GM13977 (cell line): ENCODE measurements at regions not wholly inside any gene's neighbourhood (a gene's known extent, or its start where the extent isn't known, plus 50 kb on each side); places are given as distances from the start of the nearest gene placed in this dataset.

ENCODE experiments used
- DNase-seq: peaks from one replicate; pipeline ENCODE4 v3.0.0; 2012; ENCODE audit warnings: low spot score
- in situ Hi-C: fragments of 300-500 bp; cut with MboI; formaldehyde crosslinking; loops from one replicate; pipeline ENCODE4 v1.12.0; 2022; ENCODE audit warnings: low sequenced_read_pairs, low pct_unique_long_range_greater_than_20kb, mixed read lengths, inconsistent platforms; ENCODE audit not compliant: unreplicated experiment
- TF ChIP-seq, protein P1 (sequence below): IDR thresholded peaks from 2 replicates; pipeline ENCODE4 v1.5.1; 2012; ENCODE audit warnings: mild to moderate bottlenecking, control low read depth; ENCODE audit not compliant: insufficient read depth; ENCODE audit errors: extremely low read depth, missing control alignments

DNA sequence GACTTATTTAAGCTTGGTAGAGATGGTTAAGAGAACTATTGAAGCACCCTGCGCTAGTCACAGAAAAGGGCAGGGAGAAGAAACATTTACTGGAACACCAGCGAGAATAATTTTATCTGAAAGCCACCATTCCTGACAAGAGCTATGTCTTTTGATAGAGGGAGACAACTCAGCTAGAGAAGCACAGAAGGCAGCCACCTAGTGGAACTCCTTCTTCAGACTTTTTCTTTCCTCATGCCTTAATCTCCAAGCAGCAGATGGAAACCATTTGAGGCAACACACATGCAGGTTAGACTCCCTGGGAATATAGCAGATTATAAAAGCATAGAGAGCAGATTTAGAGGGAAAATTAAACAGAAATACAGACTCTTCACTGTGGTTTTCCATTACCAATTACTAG is 813.4 kb downstream of the SLITRK6 start:
- DNase-seq, result no peak
- in situ Hi-C loops, result no loop called here
- TF ChIP-seq, protein P1, sequence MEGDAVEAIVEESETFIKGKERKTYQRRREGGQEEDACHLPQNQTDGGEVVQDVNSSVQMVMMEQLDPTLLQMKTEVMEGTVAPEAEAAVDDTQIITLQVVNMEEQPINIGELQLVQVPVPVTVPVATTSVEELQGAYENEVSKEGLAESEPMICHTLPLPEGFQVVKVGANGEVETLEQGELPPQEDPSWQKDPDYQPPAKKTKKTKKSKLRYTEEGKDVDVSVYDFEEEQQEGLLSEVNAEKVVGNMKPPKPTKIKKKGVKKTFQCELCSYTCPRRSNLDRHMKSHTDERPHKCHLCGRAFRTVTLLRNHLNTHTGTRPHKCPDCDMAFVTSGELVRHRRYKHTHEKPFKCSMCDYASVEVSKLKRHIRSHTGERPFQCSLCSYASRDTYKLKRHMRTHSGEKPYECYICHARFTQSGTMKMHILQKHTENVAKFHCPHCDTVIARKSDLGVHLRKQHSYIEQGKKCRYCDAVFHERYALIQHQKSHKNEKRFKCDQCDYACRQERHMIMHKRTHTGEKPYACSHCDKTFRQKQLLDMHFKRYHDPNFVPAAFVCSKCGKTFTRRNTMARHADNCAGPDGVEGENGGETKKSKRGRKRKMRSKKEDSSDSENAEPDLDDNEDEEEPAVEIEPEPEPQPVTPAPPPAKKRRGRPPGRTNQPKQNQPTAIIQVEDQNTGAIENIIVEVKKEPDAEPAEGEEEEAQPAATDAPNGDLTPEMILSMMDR, result no peak

DNA sequence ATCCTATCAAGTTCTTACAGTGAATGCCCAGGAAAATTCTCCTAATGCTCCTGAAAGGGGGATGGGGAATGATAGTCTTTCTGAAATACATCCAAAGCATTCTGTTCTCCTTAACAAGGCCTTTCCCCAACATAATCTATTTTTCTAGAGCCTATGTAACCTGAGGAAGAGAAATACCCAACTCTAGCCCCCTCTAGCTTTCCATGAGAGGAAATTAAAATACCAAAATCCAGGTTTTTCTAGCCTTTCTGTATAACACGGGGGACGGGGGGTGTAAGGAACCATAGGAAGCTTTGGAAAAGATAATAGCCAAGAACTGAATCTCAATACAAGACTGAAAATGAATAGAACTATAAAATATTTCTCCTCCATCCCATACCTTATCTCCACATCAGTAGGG is 815.9 kb downstream of the SLITRK6 start:
- in situ Hi-C loops, result no loop called here
- no peak for DNase-seq
- TF ChIP-seq, protein P1, result no peak

DNA sequence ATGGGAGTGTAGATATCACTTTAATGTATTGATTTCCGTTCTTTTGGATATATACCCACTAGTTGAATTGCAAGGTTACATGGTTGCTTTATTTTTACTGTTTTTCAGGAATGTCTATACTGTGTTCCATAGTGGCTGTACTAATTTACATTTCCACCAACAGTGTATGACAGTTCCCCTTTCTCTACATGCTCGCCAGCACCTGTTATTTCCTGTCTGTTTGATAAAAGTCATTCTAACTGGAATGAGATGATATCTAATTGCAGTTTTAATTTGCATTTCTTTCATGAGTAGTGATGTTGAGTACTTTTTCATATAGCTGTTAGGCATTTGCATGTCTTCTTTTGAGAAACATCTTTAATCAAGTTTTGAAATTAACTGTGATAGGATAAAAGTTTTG is 818.6 kb downstream of the SLITRK6 start:
- in situ Hi-C loops, result no loop called here
- TF ChIP-seq, protein P1, result no peak
- no peak for DNase-seq

DNA sequence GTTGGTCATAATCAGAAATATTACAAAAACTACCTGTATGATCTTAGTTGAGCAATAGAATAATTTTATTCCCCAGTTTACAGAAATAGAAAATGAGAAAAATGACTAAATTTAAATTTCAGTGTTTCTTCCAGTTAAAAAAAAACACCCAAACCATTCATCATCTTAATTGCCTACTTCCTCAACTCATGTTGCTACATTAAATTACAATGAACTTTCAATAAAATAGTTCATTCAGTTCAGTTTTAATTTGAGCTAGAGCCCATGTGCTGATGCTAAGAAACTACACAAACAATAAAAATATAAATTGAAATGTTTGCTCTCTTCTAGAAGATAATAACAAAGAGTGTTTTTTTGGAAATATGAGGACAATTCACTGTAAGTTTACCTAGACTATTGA is 820.4 kb downstream of the SLITRK6 start:
- in situ Hi-C loops, result no loop called here
- no peak for DNase-seq
- TF ChIP-seq, protein P1, result no peak

DNA sequence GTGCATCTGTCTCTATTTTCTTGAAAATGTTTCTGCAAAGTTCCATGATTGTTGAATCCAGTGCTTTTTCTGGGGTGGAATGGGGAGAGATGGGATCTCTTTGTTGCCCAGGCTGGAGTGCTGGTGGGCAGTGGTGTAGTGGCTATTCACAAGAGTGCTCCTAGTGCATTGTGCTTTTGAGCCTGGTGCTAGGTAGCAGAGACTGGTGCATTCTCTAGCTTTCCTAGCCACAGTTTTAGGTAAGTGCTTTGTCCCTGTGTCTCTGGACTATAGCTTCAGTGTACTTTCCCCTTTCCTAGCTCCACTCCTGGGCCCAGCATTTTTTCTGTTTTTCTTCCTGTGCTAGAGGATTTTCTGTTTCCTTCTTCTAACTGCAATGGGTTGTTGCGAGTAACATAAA is 825.6 kb downstream of the SLITRK6 start:
- in situ Hi-C loops, result no loop called here
- no peak for DNase-seq
- TF ChIP-seq, protein P1, result no peak

DNA sequence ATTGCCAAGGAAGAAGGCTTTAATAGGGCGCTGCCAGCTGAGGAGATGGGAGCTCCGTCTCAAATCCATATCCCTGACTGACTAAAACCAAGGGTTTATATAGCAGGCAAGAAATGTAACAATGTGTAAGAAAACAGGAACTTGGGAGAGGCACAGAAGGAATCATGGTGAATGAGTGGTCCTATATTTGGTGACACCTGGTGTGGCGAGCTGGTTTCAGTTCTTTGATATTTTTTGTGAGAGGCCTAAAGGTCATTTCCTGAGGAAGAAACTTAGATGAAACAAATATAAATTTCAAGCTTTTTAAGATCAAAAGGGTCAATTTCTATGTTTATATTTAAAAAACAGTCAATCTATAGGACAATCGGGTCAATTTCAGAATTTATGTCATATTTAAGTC is 826.3 kb downstream of the SLITRK6 start:
- TF ChIP-seq, protein P1, result no peak
- in situ Hi-C loops, result no loop called here
- DNase-seq, result no peak

DNA sequence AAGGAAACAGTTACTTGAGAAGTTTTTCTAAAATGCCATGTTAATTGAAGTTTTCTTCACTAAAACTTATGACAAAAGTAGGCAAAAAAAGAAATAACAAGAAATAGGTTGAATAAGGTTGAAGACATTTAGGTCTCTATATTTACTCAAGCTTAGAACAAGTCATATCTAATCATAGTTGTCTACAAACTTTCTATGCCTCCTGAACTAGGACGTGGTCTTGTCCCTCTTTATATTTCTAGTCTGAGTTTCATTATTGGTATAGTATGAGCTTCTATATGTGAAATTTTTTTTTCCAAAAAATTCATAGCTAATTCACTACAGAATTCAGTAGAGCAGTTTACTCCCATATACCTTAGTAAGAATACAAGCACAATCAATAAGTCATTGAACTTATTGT is 836.4 kb downstream of the SLITRK6 start:
- in situ Hi-C loops, result no loop called here
- TF ChIP-seq, protein P1, result no peak
- DNase-seq, result no peak
